ENCODE measurements at regions not wholly inside any gene's neighbourhood (a gene's known extent, or its start where the extent isn't known, plus 50 kb on each side); places are given as distances from the start of the nearest gene placed in this dataset.
A peak's percentile ranks its signal among the peaks of the same experiment; 100 is the strongest.

DNA sequence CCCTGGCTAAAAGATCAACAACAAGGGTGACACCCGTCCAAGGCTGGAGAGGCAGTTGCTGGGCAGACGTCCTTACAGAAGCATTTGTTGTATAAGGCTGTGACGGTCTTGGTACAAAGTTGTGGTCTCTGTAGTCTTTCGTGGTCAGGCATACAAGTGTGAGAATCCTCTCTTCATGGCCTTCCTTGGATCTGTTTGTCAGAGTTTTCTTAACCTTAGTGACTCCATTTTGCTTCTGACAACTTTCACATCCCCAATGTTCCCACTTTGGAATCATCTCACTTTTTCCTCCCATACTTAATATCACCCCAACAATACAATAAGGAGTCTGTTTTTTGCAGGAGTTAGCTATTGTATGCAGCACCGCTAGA lies 72.7 kb upstream of the ZCCHC2 start:
- H3K4me3 ChIP-seq (ENCODE audit: low read depth, low read length) = no peak overlapping the region
- TF ChIP-seq CTCF (IDR thresholded peaks at IDR 0.05; ENCODE audit: insufficient read depth, low read length, poor library complexity, severe bottlenecking) = no peak
- no peaks in the 10 kb centered on the region for H3K27me3 ChIP-seq (ENCODE audit: control insufficient read depth, insufficient read depth, low read length)
- no peaks in the 10 kb centered on the region for H3K36me3 ChIP-seq (ENCODE audit: control insufficient read depth, insufficient read depth, low read length)
- no peak for DNase-seq (ENCODE audit: low read depth)

- DNase-seq (ENCODE audit: low read depth) = peak; percentile 77
- Histone ChIP-seq H3K36me3 (ENCODE audit: control insufficient read depth, insufficient read depth, low read length) (no peaks in the 10 kb centered on the region), H3K27me3 (ENCODE audit: control insufficient read depth, insufficient read depth, low read length) (no peaks in the 10 kb centered on the region), H3K4me3 (ENCODE audit: low read depth, low read length) (no peak overlapping the region)
- TF ChIP-seq CTCF (IDR thresholded peaks at IDR 0.05; ENCODE audit: insufficient read depth, low read length, poor library complexity, severe bottlenecking) = no peak
Observed at GRCh38 chr18:62450546-62451410, 72.0 kb upstream of the ZCCHC2 start.

DNA sequence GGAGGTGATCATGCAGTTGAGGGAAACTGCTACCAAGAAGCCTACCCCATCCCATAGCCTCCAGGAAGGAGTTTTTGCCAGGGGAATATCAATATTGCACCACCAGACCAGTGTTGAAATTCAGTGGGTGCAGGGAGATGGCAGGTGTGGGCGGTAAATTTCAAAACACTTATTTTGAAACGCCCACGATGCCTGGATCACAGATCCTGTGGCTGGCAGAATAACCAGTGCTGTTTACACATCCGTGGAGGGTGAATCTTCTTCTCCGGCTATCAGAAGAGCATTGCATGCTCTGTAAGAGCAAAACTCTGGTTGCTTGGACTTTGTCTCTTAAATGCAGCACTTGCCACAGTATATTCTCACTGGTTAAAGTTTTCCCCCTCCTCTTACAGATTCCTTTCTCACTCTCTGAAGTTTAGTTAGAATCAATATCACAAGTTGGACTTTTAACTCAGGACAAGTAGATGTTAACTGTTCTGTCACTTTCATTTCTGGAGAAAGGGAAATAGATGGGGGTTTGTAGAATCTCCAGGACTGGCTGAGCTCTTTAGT lies 70.5 kb upstream of the ZCCHC2 start:
- DNase-seq (ENCODE audit: low read depth) = no peak
- Histone ChIP-seq H3K4me3 (ENCODE audit: low read depth, low read length) (no peak overlapping the region), H3K27me3 (ENCODE audit: control insufficient read depth, insufficient read depth, low read length) (no peaks in the 10 kb centered on the region), H3K36me3 (ENCODE audit: control insufficient read depth, insufficient read depth, low read length) (no peaks in the 10 kb centered on the region)
- no peak for TF ChIP-seq CTCF (IDR thresholded peaks at IDR 0.05; ENCODE audit: insufficient read depth, low read length, poor library complexity, severe bottlenecking)

GRCh38 chr18:62453864-62454263 lies 69.0 kb upstream of the ZCCHC2 start:
- H3K4me3 ChIP-seq (ENCODE audit: low read depth, low read length) = no peak overlapping the region
- no peak for TF ChIP-seq CTCF (IDR thresholded peaks at IDR 0.05; ENCODE audit: insufficient read depth, low read length, poor library complexity, severe bottlenecking)
- DNase-seq (ENCODE audit: low read depth) = no peak
- H3K27me3 ChIP-seq (ENCODE audit: control insufficient read depth, insufficient read depth, low read length) = no peaks in the 10 kb centered on the region
- H3K36me3 ChIP-seq (ENCODE audit: control insufficient read depth, insufficient read depth, low read length) = no peaks in the 10 kb centered on the region

GRCh38 chr18:62454527-62454926 lies 68.3 kb upstream of the ZCCHC2 start:
- Histone ChIP-seq H3K4me3 (ENCODE audit: low read depth, low read length) (no peak overlapping the region), H3K27me3 (ENCODE audit: control insufficient read depth, insufficient read depth, low read length) (no peaks in the 10 kb centered on the region), H3K36me3 (ENCODE audit: control insufficient read depth, insufficient read depth, low read length) (no peaks in the 10 kb centered on the region)
- TF ChIP-seq CTCF (IDR thresholded peaks at IDR 0.05; ENCODE audit: insufficient read depth, low read length, poor library complexity, severe bottlenecking) = no peak
- DNase-seq (ENCODE audit: low read depth) = no peak

All from kidney epithelial cell (primary cell).